Vagina (tissue), 2 donors: ENCODE measurements at regions not wholly inside any gene's neighbourhood (a gene's known extent, or its start where the extent isn't known, plus 50 kb on each side); places are given as distances from the start of the nearest gene placed in this dataset.

ENCODE experiments used
- DNase-seq, 2 donors: peaks; one replicate each; pipeline ENCODE4 v3.0.0-alpha.2; 2017; ENCODE audit errors: extremely low spot score in 2 of 2
- H3K27ac ChIP-seq: fragments of 200-600 bp; sonication (generic); one replicate; pipeline ENCODE4 v1.5.1; 2019
- H3K27me3 ChIP-seq: fragments of 200-600 bp; sonication (generic); one replicate; pipeline ENCODE4 v1.5.1; 2019
- H3K36me3 ChIP-seq, 2 donors: fragments of 200-600 bp; sonication (generic); one replicate each; pipeline ENCODE4 v1.5.1; 2017 to 2019
- H3K4me1 ChIP-seq: fragments of 200-600 bp; sonication (generic); one replicate; pipeline ENCODE4 v1.5.1; 2019
- H3K4me3 ChIP-seq, 2 donors: fragments of 200-600 bp; sonication (generic); 1 replicate in 1 of 2; 2 replicates in 1 of 2; pipeline ENCODE4 v1.5.1; 2016 to 2019
- H3K9me3 ChIP-seq: fragments of 200-600 bp; sonication (generic); one replicate; pipeline ENCODE4 v1.5.1; 2019
- CTCF ChIP-seq, 3 experiments: fragments of 450-650 bp in 2 of 3; fragments of 200-600 bp in 1 of 3; sonication (generic) in 1 of 3; IDR thresholded peaks; one replicate each; pipeline ENCODE4 v1.5.1; 2017 to 2019; ENCODE audit warnings: antibody characterized with exemption in 3 of 3, mild to moderate bottlenecking in 2 of 3, moderate library complexity in 2 of 3
- POLR2A ChIP-seq, 2 donors: fragments of 450-650 bp; IDR thresholded peaks; one replicate each; pipeline ENCODE4 v1.6.1; 2017; ENCODE audit warnings: antibody characterized with exemption in 2 of 2, mild to moderate bottlenecking in 2 of 2, moderate library complexity in 2 of 2
- POLR2AphosphoS5 ChIP-seq, 2 donors: sonication (generic); formaldehyde crosslinking; IDR thresholded peaks; one replicate each; pipeline ENCODE4 v1.9.0; 2017; ENCODE audit warnings: antibody characterized with exemption in 2 of 2, mild to moderate bottlenecking in 2 of 2, low read depth in 1 of 2; ENCODE audit not compliant: insufficient read depth in 1 of 2
- intact Hi-C: fragments of 100-400 bp; cut with DNase I; formaldehyde crosslinking; loops from one replicate; pipeline ENCODE4 v1.15.1; 2023

- Histone ChIP-seq H3K27ac (no peak overlapping the region), H3K36me3 (no peaks in the 10 kb centered on the region), H3K4me3 (no peak overlapping the region), H3K27me3 (no peaks in the 10 kb centered on the region), H3K4me1 (peaks cover 22% of the 10 kb centered on the region), H3K9me3 (no peaks in the 10 kb centered on the region)
- TF ChIP-seq POLR2AphosphoS5 (IDR thresholded peaks at IDR 0.05; ENCODE audit: insufficient read depth in 1 of 2, low read depth in 1 of 2): no peak
- no peak for TF ChIP-seq POLR2A (IDR thresholded peaks at IDR 0.05)
- no peak for TF ChIP-seq CTCF (IDR thresholded peaks at IDR 0.05)
- DNase-seq: no peak
- intact Hi-C loops: no loop called here
Measured at GRCh38 chr5:124692950-124693349, 53.5 kb downstream of the ZNF608 start.

GRCh38 chr5:124692324-124692723, 54.1 kb downstream of the ZNF608 start:
- intact Hi-C loops: no loop called here
- Histone ChIP-seq H3K4me3 (no peak overlapping the region), H3K9me3 (no peaks in the 10 kb centered on the region), H3K36me3 (no peaks in the 10 kb centered on the region), H3K27me3 (no peaks in the 10 kb centered on the region), H3K4me1 (peaks cover 15% of the 10 kb centered on the region), H3K27ac (no peak overlapping the region)
- TF ChIP-seq CTCF (IDR thresholded peaks at IDR 0.05): no peak
- TF ChIP-seq POLR2A (IDR thresholded peaks at IDR 0.05): no peak
- TF ChIP-seq POLR2AphosphoS5 (IDR thresholded peaks at IDR 0.05; ENCODE audit: insufficient read depth in 1 of 2, low read depth in 1 of 2): no peak
- DNase-seq: no peak

GRCh38 chr5:124689653-124690052, 56.8 kb downstream of the ZNF608 start:
- no peak overlapping the region for H3K27ac ChIP-seq
- H3K36me3 ChIP-seq: no peaks in the 10 kb centered on the region
- peaks cover 5% of the 10 kb centered on the region for H3K4me1 ChIP-seq
- no peak overlapping the region for H3K4me3 ChIP-seq
- TF ChIP-seq POLR2A (IDR thresholded peaks at IDR 0.05): no peak
- no peak for TF ChIP-seq CTCF (IDR thresholded peaks at IDR 0.05)
- TF ChIP-seq POLR2AphosphoS5 (IDR thresholded peaks at IDR 0.05; ENCODE audit: insufficient read depth in 1 of 2, low read depth in 1 of 2): no peak
- DNase-seq: no peak
- intact Hi-C loops: no loop called here
- no peaks in the 10 kb centered on the region for H3K27me3 ChIP-seq
- no peaks in the 10 kb centered on the region for H3K9me3 ChIP-seq

- Histone ChIP-seq H3K4me3 (no peak overlapping the region), H3K27me3 (no peaks in the 10 kb centered on the region), H3K4me1 (peaks cover 5% of the 10 kb centered on the region), H3K9me3 (no peaks in the 10 kb centered on the region), H3K36me3 (no peaks in the 10 kb centered on the region), H3K27ac (no peak overlapping the region)
- intact Hi-C loops: no loop called here
- DNase-seq: no peak
- TF ChIP-seq POLR2A (IDR thresholded peaks at IDR 0.05) (no peak), POLR2AphosphoS5 (IDR thresholded peaks at IDR 0.05; ENCODE audit: insufficient read depth in 1 of 2, low read depth in 1 of 2) (no peak)
Measured at GRCh38 chr5:124686239-124687004, 60.0 kb downstream of the ZNF608 start.

- H3K9me3 ChIP-seq: no peaks in the 10 kb centered on the region
- no peaks in the 10 kb centered on the region for H3K27me3 ChIP-seq
- intact Hi-C loops: no loop called here
- peaks cover 5% of the 10 kb centered on the region for H3K4me1 ChIP-seq
- no peak for DNase-seq
- no peak for TF ChIP-seq POLR2AphosphoS5 (IDR thresholded peaks at IDR 0.05; ENCODE audit: insufficient read depth in 1 of 2, low read depth in 1 of 2)
- TF ChIP-seq CTCF (IDR thresholded peaks at IDR 0.05): no peak
- TF ChIP-seq POLR2A (IDR thresholded peaks at IDR 0.05): no peak
- H3K4me3 ChIP-seq: no peak overlapping the region
- H3K36me3 ChIP-seq: no peaks in the 10 kb centered on the region
- no peak overlapping the region for H3K27ac ChIP-seq
Measured at GRCh38 chr5:124685404-124685930, 61.0 kb downstream of the ZNF608 start.
